ENCODE measurements at regions not wholly inside any gene's neighbourhood (a gene's known extent, or its start where the extent isn't known, plus 50 kb on each side); places are given as distances from the start of the nearest gene placed in this dataset.

DNA sequence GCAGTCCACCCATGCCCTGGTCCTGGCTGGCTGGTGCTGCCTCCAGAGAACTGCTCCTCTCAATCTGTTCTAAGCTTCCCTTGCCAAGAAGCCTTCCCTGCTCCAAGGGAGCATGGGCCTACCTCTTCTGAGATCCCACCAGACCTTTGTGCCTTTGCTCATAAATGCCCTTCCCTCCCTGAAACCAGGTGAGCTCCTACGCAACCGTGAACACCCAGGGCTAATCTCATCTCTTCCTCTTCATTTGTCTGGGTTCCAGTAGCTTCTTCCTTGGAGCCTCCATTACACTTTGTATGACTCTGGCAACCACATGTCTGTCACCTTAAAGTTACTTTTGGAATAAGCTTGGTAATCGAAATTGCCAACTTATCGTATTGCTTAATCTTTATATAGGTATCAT is 270.6 kb downstream of the PBX3 start:
- no peak for DNase-seq (ENCODE audit: low read depth)

GRCh38 chr9:126020836-126021235 is 273.7 kb downstream of the PBX3 start:
- no peak for DNase-seq (ENCODE audit: low read depth)

DNA sequence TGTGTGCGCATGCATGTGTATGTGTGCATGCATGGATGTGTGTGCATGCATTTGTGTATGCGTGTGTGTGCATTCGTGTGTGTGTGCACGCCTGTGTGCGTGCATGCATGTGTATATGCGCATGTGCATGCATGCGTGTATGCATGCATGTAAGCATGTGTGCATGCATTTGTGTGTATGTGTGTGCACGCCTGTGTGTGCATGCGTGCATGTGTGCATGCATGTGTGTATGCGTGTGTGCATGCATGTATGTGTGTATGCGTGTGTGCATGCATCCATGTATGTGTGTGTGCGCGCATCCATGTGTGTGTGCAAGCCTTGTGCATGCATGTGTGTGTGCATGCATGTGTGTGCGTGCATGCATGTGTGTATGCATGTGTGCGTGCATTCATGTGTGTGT is 276.8 kb downstream of the PBX3 start:
- DNase-seq (ENCODE audit: low read depth), result no peak

DNA sequence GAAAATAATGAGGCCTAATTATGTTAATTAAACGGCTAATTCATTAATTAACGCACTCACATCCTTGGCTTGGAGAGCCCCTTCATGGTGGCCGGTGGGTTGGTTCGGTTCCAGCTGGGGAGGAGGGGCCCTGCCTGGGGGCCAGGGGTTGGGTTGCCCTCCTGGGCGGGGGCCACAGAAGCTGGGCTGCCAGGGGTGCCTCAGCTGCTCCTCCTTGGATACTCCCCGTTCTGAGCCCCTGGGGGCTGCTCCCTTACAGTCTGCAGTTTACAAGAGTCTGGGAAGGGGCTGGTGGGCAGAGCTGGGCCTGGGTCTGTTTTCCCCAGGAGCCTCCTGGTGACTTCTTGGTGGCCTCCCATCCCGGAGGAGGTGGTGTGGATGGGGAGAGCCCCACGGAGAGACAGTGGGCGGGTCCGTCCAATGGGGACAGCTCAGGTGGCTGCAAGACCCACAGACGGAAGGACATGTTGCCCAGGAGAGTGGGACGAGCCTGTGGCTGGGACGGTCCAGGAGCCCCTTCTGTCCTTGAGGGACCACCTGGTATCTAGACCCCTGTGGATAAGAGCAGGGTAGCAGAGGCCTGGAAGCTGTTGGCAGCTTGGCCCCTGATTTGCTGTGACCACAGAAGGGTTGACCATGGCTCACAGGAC is 277.5 kb downstream of the PBX3 start:
- DNase-seq (ENCODE audit: low read depth), result no peak

- DNase-seq (ENCODE audit: low read depth), result no peak
Measured at GRCh38 chr9:126025991-126026390, 278.8 kb downstream of the PBX3 start.

- DNase-seq (ENCODE audit: low read depth), result no peak
Measured at GRCh38 chr9:126027566-126027965, 280.4 kb downstream of the PBX3 start.

DNA sequence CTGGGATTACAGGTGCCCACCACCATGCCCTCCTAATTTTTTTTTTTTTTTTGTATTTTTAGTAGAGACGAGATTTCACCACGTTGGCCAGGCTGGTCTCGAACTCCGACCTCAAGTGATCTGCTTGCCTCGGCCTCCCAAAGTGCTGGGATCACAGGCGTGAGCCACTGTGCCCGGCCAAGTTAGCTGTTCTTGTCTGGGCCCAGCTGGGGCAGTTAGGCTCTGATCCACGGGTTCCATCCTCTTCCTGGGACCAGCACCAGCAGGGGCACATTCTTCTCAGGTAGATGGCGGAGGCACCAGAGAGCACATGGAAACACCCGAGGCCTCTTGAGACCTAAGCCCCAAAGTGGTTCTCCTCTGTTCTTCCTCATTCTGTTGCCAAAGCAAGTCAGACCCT is 281.6 kb downstream of the PBX3 start:
- DNase-seq (ENCODE audit: low read depth), result no peak

- DNase-seq (ENCODE audit: low read depth), result no peak
Measured at GRCh38 chr9:126030716-126031115, 283.5 kb downstream of the PBX3 start.

GRCh38 chr9:126031116-126031515 is 283.9 kb downstream of the PBX3 start:
- DNase-seq (ENCODE audit: low read depth), result no peak

DNA sequence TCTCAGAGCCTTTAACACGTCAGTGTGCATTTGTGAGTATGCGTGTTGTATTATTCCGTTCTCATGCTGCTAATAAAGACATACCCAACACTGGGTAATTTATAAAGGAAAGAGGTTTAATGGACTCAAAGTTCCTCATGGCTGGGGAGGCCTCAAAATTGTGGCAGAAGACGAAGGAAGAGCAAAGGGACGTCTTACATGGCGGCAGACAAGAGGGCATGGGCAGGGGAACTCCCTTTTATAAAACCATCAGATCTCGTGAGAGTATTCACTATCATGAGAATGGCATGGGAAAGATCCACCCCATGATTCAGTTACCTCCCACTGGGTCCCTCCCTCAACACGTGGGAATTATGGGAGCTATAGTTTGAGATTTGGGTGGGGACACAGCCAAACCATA is 285.0 kb downstream of the PBX3 start:
- DNase-seq (ENCODE audit: low read depth), result no peak

DNA sequence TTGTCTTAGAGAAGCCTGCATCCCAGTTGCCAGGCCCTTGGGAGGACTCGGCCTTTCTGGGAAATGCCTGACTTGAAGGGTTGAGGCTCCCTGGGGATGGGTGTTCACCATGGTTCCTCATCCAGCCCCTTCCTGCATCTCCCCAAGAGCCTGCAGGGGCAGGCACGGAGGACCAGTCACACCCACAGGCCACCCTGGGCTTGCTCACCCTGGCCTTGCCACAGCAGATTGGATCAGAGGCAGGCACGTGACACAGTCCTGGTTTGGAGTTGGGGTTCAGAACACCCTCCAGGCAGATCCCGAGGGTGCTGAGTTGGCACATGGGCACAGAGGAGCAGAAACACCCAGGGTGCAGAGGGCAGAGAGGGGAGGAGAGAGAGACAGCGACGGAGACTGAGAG is 286.1 kb downstream of the PBX3 start:
- DNase-seq (ENCODE audit: low read depth), result no peak

DNA sequence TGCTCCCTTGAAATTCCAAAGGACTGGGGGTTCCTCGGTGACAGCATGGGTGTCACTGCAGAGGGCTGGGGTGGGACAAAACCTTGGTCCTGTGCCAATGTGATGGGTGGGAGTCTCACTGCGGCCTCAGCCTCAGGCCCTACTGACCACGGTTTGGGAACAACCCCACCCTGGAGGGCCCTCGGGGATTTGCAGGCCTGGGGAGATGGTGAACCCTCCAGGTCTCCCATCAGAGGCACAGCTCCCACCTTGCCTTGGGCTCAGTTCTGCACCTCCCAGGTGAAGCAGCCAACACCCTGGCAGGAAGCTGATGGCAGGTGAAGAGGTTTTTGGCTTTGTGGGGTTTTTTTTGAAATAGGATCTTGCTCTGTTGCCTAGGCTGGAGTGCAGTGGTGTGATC is 286.8 kb downstream of the PBX3 start:
- no peak for DNase-seq (ENCODE audit: low read depth)

- no peak for DNase-seq (ENCODE audit: low read depth)
Measured at GRCh38 chr9:126036881-126037291, 289.7 kb downstream of the PBX3 start.

DNA sequence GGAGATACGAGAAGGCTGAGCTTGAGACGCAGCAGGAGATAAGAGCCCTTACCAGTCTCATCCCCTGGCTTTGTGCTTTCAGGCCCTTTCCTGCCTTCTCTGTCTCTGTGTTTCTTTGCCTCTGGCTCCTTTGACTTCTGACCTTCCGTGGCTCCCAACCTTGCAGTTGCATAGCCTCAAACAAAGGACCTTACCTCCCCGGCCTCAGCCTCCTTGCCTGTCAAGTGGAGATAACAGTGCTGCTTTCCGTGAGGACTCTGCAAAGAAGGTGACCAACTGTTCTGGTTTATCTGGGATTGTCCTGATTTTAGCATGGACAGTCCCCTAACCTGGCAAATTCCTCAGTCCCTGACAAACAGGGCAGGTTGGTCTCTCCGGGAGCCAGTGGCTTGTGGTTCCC is 287.8 kb upstream of the MVB12B start:
- no peak for DNase-seq (ENCODE audit: low read depth)

GRCh38 chr9:126043681-126044080 is 282.9 kb upstream of the MVB12B start:
- DNase-seq (ENCODE audit: low read depth), result no peak

DNA sequence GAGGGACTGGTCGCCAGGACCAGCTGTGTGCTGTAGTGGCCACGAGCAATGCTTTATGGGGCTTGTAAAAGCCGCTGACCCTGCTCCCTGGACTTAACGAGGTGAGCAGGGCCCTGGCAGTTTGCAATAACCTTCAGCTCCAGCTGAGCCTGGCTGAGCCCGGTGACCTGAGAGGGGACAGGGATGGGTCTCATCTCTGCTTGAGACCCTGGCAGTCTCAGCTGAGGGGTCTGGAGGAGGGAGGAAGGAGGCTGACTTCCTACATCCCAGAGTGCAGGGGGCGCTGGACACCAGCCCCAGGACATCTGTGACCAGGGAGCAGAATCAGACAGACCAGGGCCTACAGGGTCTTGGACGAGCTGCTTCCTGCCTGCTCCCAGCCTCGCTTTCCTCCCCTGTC is 277.5 kb upstream of the MVB12B start:
- no peak for DNase-seq (ENCODE audit: low read depth)

DNA sequence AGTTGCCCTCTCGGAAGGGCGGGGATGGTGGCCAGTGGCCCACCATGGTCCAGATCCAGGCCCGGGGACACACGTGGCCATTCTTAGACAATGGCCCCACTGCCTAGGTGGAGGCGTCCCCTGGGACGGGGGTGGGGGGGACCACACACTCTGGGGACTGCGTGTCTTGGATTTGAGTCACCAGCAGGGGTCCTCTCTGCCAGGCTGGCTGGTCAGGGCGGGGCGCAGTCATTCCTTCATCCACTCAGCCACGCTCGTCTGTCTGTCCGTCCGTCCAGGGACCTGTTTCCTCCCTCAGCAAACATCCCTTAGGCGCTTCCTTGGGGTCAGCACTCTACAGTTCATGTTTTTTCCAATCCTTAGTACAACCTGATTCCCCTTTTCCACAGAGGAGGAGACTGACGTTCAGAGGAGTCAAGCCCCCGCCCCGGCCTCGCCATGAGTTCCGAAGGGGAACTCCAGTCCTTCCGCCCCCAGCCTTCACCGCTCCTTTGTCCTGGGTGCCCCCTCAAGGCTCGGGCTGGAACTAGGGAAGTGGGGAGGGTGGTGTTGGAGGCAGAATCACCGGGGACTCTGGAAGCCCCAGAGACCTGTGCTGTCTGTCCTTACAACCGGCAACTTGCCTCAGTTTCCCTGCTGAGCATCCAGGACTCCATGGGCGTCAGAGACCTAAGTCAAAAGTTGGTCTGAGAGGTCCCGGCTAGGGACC is 276.6 kb upstream of the MVB12B start:
- DNase-seq (ENCODE audit: low read depth), result no peak

GRCh38 chr9:126050605-126050990 is 276.0 kb upstream of the MVB12B start:
- DNase-seq (ENCODE audit: low read depth), result no peak

DNA sequence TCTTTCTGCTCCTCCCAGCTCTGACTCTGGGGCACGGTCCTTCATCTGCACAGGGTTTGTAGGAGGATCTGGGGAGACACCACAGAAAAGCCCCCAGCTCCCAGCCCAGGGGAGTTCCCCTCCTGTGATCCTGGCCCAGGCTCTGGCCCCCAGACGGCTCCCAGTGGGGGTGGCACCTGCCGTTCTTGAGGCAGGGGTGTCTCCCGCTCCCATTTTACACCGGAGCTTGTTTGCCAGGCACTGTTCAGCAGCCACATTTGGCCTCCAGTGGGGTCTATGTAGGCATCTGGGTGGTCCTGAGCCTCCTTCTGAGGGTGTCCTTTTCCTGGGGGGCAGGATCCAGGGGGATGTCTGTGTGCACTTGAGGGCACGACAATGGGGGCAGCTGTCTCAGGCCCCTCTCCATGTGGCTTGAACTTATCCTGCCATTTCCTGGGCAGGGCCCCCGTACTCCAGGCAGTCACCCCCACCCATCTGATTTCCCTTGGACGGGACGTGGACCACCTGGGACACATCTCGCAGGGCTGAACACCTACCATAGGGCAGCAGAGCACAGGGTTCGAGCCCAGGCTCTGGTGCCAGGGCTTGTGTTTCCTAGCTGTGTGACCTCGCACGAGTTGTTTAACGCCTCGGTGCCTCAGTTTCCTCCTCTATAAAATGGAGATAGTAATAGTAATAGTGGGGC is 275.0 kb upstream of the MVB12B start:
- no peak for DNase-seq (ENCODE audit: low read depth)

- DNase-seq (ENCODE audit: low read depth), result no peak
Measured at GRCh38 chr9:126052791-126053190, 273.8 kb upstream of the MVB12B start.

DNA sequence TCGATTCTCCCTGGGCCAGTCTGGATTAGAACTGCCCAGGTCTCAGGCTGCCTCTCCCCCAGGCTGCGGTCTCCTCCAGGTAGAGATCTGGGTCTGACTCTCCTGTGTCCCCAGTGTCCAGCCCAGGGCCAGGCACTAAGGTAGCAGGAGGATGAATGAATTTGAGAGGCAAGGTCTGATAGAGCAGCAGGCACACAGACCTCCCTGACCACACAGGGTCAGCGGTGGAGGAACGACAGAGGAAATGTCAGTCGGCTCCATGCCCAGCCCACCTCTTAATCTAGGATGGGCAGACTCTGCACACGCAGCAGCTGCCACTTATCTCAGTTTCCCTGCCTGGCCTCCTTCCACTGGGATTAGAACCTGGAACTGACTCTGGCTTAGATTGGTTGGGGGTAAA is 272.7 kb upstream of the MVB12B start:
- DNase-seq (ENCODE audit: low read depth), result no peak

DNA sequence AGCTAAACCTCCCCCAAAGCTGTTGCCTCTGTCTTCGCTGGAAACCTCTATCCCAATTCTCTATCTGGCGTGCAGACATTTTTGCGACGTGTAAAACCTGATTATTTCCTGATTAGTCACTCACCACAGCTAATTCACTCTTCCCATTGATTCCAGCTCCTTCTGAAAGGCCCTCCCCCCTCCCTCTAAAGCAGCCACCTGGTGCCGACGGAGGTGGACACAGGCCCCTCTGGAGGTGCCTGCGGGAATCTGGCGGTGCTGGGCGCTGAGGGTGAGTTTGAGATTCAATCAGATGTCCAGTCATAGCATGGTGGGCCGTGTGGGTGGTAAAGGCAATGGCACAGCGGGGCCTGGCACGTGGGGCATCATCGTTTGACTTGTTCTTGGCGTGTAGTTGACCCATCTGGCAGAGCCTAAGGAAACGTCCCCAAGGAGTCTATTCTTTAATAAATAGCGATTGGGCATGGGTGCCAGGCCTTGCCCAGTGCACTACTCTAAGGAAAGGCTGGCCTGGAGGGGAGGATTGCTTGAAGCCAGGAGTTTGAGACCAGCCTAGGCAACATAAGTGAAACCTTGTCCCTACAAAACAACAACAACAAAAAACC is 271.1 kb upstream of the MVB12B start:
- peak; percentile 27 for DNase-seq (ENCODE audit: low read depth)
